IMR-90 (cell line): ENCODE measurements at regions not wholly inside any gene's neighbourhood (a gene's known extent, or its start where the extent isn't known, plus 50 kb on each side); places are given as distances from the start of the nearest gene placed in this dataset.
A peak's percentile ranks its signal among the peaks of the same experiment; 100 is the strongest.

Experiments
- ATAC-seq: fragments of 200-7000 bp; cut with Tn5 transposase; 2 replicates; pipeline ENCODE4 v1.9.1; 2020; ENCODE audit warnings: low read depth, mild to moderate bottlenecking, moderate library complexity
- BruUV-seq: library from RNA; stranded (reverse); fragments of 400-500 nt; replicated peaks from 2 replicates; lab custom pipeline; 2021; lab: Mats Ljungman, UMichigan
- CTCF ChIA-PET: fragments of 300-600 bp; formaldehyde crosslinking; extraction: SDS; loops from one replicate; lab custom pipeline; 2021; ENCODE audit warnings: antibody characterized with exemption; lab: Yijun Ruan, JAX
- POLR2A ChIA-PET: fragments of 300-600 bp; sonication (Branson Sonifier 250); formaldehyde crosslinking; loops from one replicate; lab custom pipeline; 2022; ENCODE audit warnings: antibody characterized with exemption; ENCODE audit not compliant: unreplicated experiment; lab: Charles Lee
- DNase-seq: peaks from one replicate; pipeline ENCODE4 v3.0.0; 2013
- H2AFZ ChIP-seq: replicated peaks from 2 replicates; pipeline ENCODE3; 2013; ENCODE audit warnings: low read length, mild to moderate bottlenecking; ENCODE audit not compliant: poor library complexity
- H2AK5ac ChIP-seq: 2 replicates; pipeline ENCODE4 v1.6.1; 2013; ENCODE audit warnings: low read depth, low read length, inconsistent platforms
- H2AK9ac ChIP-seq: replicated peaks from 2 replicates; pipeline ENCODE3; 2013; ENCODE audit warnings: mild to moderate bottlenecking, low read depth, low read length, moderate library complexity; ENCODE audit not compliant: poor library complexity
- H2BK120ac ChIP-seq: 2 replicates; pipeline ENCODE4 v1.6.1; 2013; ENCODE audit warnings: low read depth, low read length, inconsistent platforms
- H2BK15ac ChIP-seq: 3 replicates; pipeline ENCODE4 v1.6.1; 2013; ENCODE audit warnings: low read depth, low read length, inconsistent platforms
- H2BK20ac ChIP-seq: 2 replicates; pipeline ENCODE4 v1.6.1; 2013; ENCODE audit warnings: low read depth, mild to moderate bottlenecking, inconsistent platforms, low read length, moderate library complexity
- H2BK5ac ChIP-seq: 2 replicates; pipeline ENCODE4 v1.6.1; 2013; ENCODE audit warnings: mild to moderate bottlenecking, low read depth, low read length, inconsistent platforms; ENCODE audit not compliant: poor library complexity, severe bottlenecking
- H3K14ac ChIP-seq: replicated peaks from 2 replicates; pipeline ENCODE4 v1.6.1; 2013; ENCODE audit warnings: low read depth, low read length, inconsistent platforms
- H3K18ac ChIP-seq: 2 replicates; pipeline ENCODE4 v1.6.1; 2013; ENCODE audit warnings: low read depth, low read length, control low read depth
- H3K23ac ChIP-seq: 2 replicates; pipeline ENCODE4 v1.6.1; 2013; ENCODE audit warnings: low read depth, low read length, inconsistent platforms
- H3K27ac ChIP-seq: 2 replicates; pipeline ENCODE4 v1.5.1; 2013; ENCODE audit warnings: mild to moderate bottlenecking, control low read depth, low read length; ENCODE audit not compliant: insufficient read depth
- H3K27me3 ChIP-seq: 2 replicates; pipeline ENCODE4 v1.6.1; 2013; ENCODE audit warnings: low read length; ENCODE audit not compliant: control insufficient read depth, insufficient read depth
- H3K36me3 ChIP-seq: 2 replicates; pipeline ENCODE4 v1.6.1; 2013; ENCODE audit warnings: low read length, mixed read lengths; ENCODE audit not compliant: control insufficient read depth, insufficient read depth
- H3K4ac ChIP-seq: 2 replicates; pipeline ENCODE4 v1.6.1; 2013; ENCODE audit warnings: low read depth, low read length, inconsistent platforms
- H3K4me1 ChIP-seq: 2 replicates; pipeline ENCODE4 v1.6.1; 2013; ENCODE audit warnings: low read length, mixed read lengths; ENCODE audit not compliant: control insufficient read depth, insufficient read depth
- H3K4me2 ChIP-seq: 2 replicates; pipeline ENCODE4 v1.6.1; 2013; ENCODE audit warnings: low read depth, mild to moderate bottlenecking, control low read depth, low read length, moderate library complexity
- H3K4me3 ChIP-seq: 2 replicates; pipeline ENCODE4 v1.5.1; 2013; ENCODE audit warnings: low read depth, mild to moderate bottlenecking, control low read depth, low read length, moderate library complexity; ENCODE audit not compliant: insufficient read depth
- H3K56ac ChIP-seq: 2 replicates; pipeline ENCODE4 v1.6.1; 2013; ENCODE audit warnings: low read length, inconsistent platforms; ENCODE audit not compliant: insufficient read depth; ENCODE audit errors: extremely low read depth
- H3K79me1 ChIP-seq, 2 experiments: 2 replicates each; pipeline ENCODE4 v1.6.1; 2013; ENCODE audit warnings: low read length in 2 of 2, inconsistent platforms in 1 of 2, low read depth in 1 of 2
- H3K9ac ChIP-seq: 2 replicates; pipeline ENCODE4 v1.6.1; 2013; ENCODE audit warnings: low read depth, low read length, control low read depth
- H3K9me1 ChIP-seq: 2 replicates; pipeline ENCODE4 v1.6.1; 2013; ENCODE audit warnings: low read length, inconsistent platforms; ENCODE audit not compliant: insufficient read depth
- H3K9me3 ChIP-seq: 2 replicates; pipeline ENCODE4 v1.6.1; 2013; ENCODE audit warnings: low read length; ENCODE audit not compliant: control insufficient read depth, insufficient read depth
- H4K20me1 ChIP-seq: 2 replicates; pipeline ENCODE4 v1.6.1; 2013; ENCODE audit warnings: low read length, inconsistent platforms; ENCODE audit not compliant: insufficient read depth
- H4K5ac ChIP-seq: 2 replicates; pipeline ENCODE4 v1.6.1; 2013; ENCODE audit warnings: mild to moderate bottlenecking, low read depth, low read length, control low read depth
- H4K8ac ChIP-seq, 2 experiments: 2 replicates each; pipeline ENCODE4 v1.6.1; 2013; ENCODE audit warnings: low read depth in 2 of 2, low read length in 2 of 2, control low read depth in 1 of 2, inconsistent platforms in 1 of 2
- H4K91ac ChIP-seq: 2 replicates; pipeline ENCODE4 v1.6.1; 2013; ENCODE audit warnings: low read depth, low read length, inconsistent platforms; ENCODE audit not compliant: insufficient read depth
- BHLHE40 ChIP-seq: fragments of 150-350 bp; IDR thresholded peaks from 2 replicates; pipeline ENCODE4 v1.6.1; 2016; ENCODE audit warnings: mild to moderate bottlenecking, low read depth, low read length
- CEBPB ChIP-seq: IDR thresholded peaks from 2 replicates; pipeline ENCODE4 v1.6.1; 2012; ENCODE audit warnings: low read depth, low read length, improper control_type of control experiment
- CHD1 ChIP-seq: IDR thresholded peaks from 2 replicates; pipeline ENCODE4 v1.6.1; 2012; ENCODE audit warnings: low read depth, low read length, improper control_type of control experiment
- CTCF ChIP-seq: conservative IDR thresholded peaks from 2 replicates; pipeline ENCODE4 v1.5.1; 2012; ENCODE audit warnings: mild to moderate bottlenecking, low read depth, low read length, improper control_type of control experiment
- FOS ChIP-seq: fragments of 150-350 bp; IDR thresholded peaks from 2 replicates; pipeline ENCODE4 v1.6.1; 2016; ENCODE audit warnings: low read depth, low read length
- MAZ ChIP-seq: IDR thresholded peaks from 2 replicates; pipeline ENCODE4 v1.6.1; 2012; ENCODE audit warnings: low read depth, mild to moderate bottlenecking, low read length, improper control_type of control experiment, moderate library complexity, borderline replicate concordance
- MXI1 ChIP-seq: IDR thresholded peaks from 2 replicates; pipeline ENCODE4 v1.6.1; 2012; ENCODE audit warnings: low read depth, mild to moderate bottlenecking, low read length, moderate library complexity, borderline replicate concordance
- NFE2L2 ChIP-seq: fragments of 150-350 bp; IDR thresholded peaks from 2 replicates; pipeline ENCODE4 v1.6.1; 2016; ENCODE audit warnings: low read depth, mild to moderate bottlenecking, low read length
- POLR2A ChIP-seq: IDR thresholded peaks from 2 replicates; pipeline ENCODE4 v1.6.1; 2012; ENCODE audit warnings: mild to moderate bottlenecking, low read depth, low read length
- RAD21 ChIP-seq: IDR thresholded peaks from 2 replicates; pipeline ENCODE4 v1.6.1; 2012; ENCODE audit warnings: low read length, improper control_type of control experiment
- RCOR1 ChIP-seq: IDR thresholded peaks from 2 replicates; pipeline ENCODE4 v1.6.1; 2012; ENCODE audit warnings: mild to moderate bottlenecking, low read length, improper control_type of control experiment; ENCODE audit not compliant: insufficient replicate concordance
- RFX5 ChIP-seq: IDR thresholded peaks from 2 replicates; pipeline ENCODE4 v1.8.0; 2012; ENCODE audit warnings: low read depth, mild to moderate bottlenecking, low read length, moderate library complexity
- SMC3 ChIP-seq: fragments of 150-350 bp; IDR thresholded peaks from 2 replicates; pipeline ENCODE4 v1.6.1; 2016; ENCODE audit warnings: low read depth, mild to moderate bottlenecking, antibody characterized with exemption, low read length, moderate library complexity
- WGBS, 2 experiments: methylation state at CpG; one replicate each; pipeline versions ENCODE4 v1.1.5 to v1.1.7; 2013; ENCODE audit warnings: missing lambda C conversion rate in 2 of 2; ENCODE audit not compliant: insufficient read length in 1 of 2; ENCODE audit errors: extremely low coverage in 2 of 2; 5-methylcytosine and 5-hydroxymethylcytosine counted together
- dilution Hi-C: fragments of 300-500 bp; cut with HindIII; formaldehyde crosslinking; loops from one replicate; pipeline ENCODE4 v1.14.3; 2018; ENCODE audit warnings: low sequenced_read_pairs; ENCODE audit not compliant: unreplicated experiment
- in situ Hi-C: fragments of 300-500 bp; cut with MboI; formaldehyde crosslinking; loops from 3 replicates; pipeline ENCODE4 v1.14.3; 2019; ENCODE audit warnings: low sequenced_read_pairs, inconsistent platforms, mixed read lengths
- intact Hi-C: fragments of 100-400 bp; cut with micrococcal nuclease; formaldehyde crosslinking; loops from 2 replicates; pipeline ENCODE4 v1.10.0; 2022

- no peak for TF ChIP-seq CTCF
- TF ChIP-seq CEBPB: no peak
- no peak for TF ChIP-seq SMC3
- TF ChIP-seq RCOR1: no peak
Measured at GRCh38 chr10:90149563-90149962, 448.2 kb downstream of the KIF20B start (continued).

- no TSS peak for BruUV-seq
- no peak overlapping the region for H2BK5ac ChIP-seq
- no peak overlapping the region for H4K8ac ChIP-seq
- no peak overlapping the region for H3K14ac ChIP-seq
- no CpG with 5 or more reads among the region's 2 CpGs for WGBS, 2 experiments
- in situ Hi-C loops (no loop called here), intact Hi-C loops (no loop called here), dilution Hi-C loops (no loop called here)
- H3K9me3 ChIP-seq: 0 out of 2 replicates have a peak, but pooled peaks cover 2% of the 10 kb centered on the region
- H3K4me1 ChIP-seq: no peaks in the 10 kb centered on the region
- no peak overlapping the region for H2BK15ac ChIP-seq
- no peak overlapping the region for H2AK5ac ChIP-seq
- ChIA-PET CTCF (no interaction called here), POLR2A (no interaction called here)
- no peaks in the 10 kb centered on the region for H4K20me1 ChIP-seq
- H4K91ac ChIP-seq: no peak overlapping the region
- peak; percentile 32 for ATAC-seq
- H3K4me3 ChIP-seq: no peak overlapping the region
- H3K23ac ChIP-seq: no peak overlapping the region
- no peak overlapping the region for H3K4me2 ChIP-seq
- H3K27ac ChIP-seq: no peak overlapping the region
- no peak overlapping the region for H3K4ac ChIP-seq
- H3K9me1 ChIP-seq: no peaks in the 10 kb centered on the region
- H3K36me3 ChIP-seq: no peaks in the 10 kb centered on the region
- no peak overlapping the region for H2BK20ac ChIP-seq
- H2BK120ac ChIP-seq: no peak overlapping the region
- no peak overlapping the region for H3K18ac ChIP-seq
- no peak overlapping the region for H3K56ac ChIP-seq
- no peak overlapping the region for H2AFZ ChIP-seq
- H3K79me1 ChIP-seq: no peaks in the 10 kb centered on the region
- no peak overlapping the region for H4K5ac ChIP-seq
- H3K9ac ChIP-seq: no peak overlapping the region
- H3K27me3 ChIP-seq: no peaks in the 10 kb centered on the region
- DNase-seq: peak; percentile 18
- no peak overlapping the region for H2AK9ac ChIP-seq
- TF ChIP-seq BHLHE40: no peak
- no peak for TF ChIP-seq RFX5
- no peak for TF ChIP-seq CTCF
- no peak for TF ChIP-seq POLR2A
- TF ChIP-seq RCOR1: no peak
- TF ChIP-seq MXI1: no peak
- no peak for TF ChIP-seq CHD1
- TF ChIP-seq MAZ: no peak
- no peak for TF ChIP-seq RAD21
- no peak for TF ChIP-seq NFE2L2
- TF ChIP-seq FOS: no peak
Measured at GRCh38 chr10:90162271-90162853, 461.0 kb downstream of the KIF20B start.
